SKM-1 (cell line): ENCODE measurements at regions not wholly inside any gene's neighbourhood (a gene's known extent, or its start where the extent isn't known, plus 50 kb on each side); places are given as distances from the start of the nearest gene placed in this dataset.

ENCODE experiments used
- DNase-seq: peaks from one replicate; lab custom pipeline; 2025; ENCODE audit not compliant: unreplicated experiment; lab: John Stamatoyannopoulos, UW

DNA sequence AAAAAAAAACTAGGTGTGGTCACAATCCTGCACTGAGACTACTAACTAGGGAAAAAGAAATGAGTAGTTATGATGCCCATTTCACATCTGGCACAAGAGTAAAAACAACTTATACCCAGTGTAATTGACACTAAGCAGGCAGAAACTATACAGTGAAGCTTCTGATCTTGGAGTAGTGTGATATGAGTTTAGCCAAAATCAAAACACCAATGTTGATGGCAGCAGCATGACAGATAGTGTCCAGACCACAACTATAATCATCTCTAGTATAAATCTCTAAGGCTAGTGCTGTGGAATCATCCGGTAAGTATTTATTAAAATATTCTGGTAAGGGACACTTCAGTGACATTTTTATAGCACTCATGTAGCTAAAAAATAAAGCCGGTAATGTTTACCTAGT lies 108.5 kb upstream of the EPHA6 start:
- DNase-seq: no peak

DNA sequence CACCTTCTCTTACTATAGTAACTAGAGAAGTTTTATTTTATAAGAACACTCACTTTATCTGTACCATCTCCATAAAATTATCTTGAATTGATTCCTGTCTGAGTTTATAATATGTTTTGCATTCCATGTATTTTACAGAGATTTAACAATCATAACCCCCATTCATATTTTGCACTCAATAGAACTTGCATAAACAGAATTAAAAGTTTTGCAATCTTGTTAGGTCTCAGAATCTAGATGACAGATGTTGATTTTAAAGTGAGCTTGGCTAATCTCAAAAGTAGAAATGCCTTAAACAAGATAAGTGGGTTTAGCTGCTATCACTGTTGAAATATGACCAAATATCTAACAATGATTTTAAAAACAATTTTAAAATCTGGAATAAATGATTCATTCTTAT lies 107.9 kb upstream of the EPHA6 start:
- no peak for DNase-seq

DNA sequence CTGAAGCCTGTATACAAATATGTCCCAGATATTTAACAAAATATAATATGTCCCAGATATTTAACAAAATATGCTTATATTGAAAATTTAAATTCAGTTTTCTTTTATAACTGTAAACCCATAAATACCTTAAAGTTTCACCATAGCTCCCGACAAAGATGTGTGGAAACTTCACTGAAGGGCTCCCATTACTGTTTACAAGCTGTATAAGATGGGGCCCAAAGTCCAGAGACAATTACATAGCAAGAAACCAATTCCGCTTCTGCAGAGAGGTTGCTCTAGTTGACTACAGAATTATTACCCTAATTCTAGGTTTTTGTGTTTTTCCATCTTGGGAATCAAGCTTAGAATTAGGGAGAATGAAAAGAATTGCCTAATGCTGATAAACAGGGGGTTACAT lies 102.6 kb upstream of the EPHA6 start:
- no peak for DNase-seq

DNA sequence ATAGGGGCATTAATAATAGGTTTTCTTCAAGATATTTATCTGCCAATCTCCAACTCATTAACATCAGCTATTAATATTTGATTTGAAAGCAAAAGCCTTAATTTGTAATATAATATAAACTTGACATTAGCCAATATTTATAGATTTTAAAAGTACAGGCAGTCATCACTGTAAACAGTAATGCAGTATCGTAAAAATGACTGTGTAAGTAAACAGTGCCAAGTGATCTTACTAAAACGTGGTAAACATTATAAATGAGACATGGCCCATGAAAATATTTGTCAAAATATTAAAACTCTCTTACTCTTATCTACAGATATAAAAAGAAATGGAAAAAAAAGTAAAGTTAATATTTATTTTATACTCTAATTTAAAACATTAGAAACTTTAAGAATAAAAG lies 101.6 kb upstream of the EPHA6 start:
- no peak for DNase-seq

DNA sequence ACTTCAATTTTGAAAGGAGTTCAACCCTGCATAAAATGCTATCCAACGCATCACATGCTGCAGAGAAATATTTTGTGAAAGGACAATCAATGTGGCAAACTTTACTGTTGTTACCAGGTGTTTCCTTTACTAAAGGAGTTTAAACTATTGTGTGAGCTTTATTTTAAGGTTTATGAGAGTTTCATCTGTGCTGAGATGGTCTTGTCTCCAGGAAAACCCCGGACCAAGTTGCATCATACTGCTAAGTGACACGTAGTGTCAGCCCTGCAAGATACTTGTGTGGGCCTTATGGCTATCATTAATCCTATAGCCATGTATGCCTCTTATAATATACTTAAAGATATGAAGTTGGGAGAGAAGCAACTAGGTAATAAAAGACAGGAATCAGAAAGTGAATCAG lies 94.5 kb upstream of the EPHA6 start:
- no peak for DNase-seq

DNA sequence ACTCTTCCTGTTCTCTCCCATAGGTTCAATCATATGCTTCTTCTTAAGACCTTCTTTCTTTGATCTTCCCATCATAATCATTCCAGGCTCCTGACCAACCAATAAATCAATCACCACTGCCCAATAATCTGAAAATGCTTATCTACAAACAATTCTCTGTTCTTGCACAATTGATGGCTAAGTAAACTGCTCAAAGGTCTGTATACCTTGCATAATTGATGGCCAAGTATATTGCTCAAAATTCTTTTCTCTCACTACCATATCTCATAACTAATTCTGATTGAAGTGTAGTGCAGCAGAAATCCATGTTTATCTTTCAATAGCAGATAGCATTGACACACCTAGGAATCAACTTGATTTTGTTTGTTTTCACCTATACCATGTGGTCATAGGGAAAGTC lies 83.4 kb upstream of the EPHA6 start:
- DNase-seq: no peak

DNA sequence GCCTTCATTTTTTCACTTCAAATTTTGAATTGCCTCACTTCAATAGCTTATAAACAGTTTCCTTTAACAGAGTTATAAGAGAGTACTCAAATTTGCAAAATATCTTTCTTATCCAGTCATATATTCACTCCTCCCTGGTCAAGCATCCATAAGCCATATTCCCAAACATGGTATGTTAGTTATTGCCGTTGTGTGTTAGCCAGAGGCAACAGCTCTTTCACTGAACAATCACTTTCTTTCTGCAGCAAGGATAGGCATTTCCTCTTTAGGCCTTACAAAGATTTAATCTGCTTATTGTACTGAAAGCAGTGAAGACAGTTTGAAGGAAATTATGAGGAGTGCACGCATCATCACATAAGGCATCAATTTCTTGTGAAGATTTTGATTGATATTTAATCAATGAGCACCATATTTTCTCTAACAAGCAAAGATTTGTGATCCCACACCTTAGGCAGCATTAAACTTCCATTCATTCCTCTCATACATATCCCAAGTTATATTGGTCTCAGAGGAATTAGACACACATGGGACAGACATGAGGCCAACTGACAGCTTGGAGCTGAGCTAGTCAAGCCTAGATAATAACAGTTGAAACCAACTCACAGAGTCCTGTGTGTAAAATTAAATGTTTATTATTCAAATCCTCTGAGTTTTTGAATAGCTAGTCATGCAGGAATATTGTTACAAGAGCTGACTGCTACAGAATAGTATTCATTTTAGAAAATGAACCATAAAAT lies 80.0 kb upstream of the EPHA6 start:
- no peak for DNase-seq

DNA sequence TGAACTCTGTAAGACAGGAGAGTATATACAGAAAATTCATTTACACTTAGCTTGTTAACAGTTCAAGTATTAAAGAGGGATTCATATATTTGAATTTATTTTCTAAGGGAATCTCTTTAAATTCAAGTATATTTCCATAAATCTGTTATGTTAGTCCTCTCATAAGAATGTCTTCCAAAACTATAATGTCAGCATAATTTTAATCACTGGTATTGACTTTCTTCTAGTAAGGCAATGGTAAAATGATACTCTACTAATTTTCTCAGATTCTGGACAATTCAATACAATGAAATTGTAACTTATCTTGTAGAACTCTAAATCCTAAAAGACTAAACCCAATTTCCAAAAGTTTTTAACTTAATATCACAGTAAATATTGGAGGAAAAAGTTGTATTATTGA lies 66.3 kb upstream of the EPHA6 start:
- no peak for DNase-seq

DNA sequence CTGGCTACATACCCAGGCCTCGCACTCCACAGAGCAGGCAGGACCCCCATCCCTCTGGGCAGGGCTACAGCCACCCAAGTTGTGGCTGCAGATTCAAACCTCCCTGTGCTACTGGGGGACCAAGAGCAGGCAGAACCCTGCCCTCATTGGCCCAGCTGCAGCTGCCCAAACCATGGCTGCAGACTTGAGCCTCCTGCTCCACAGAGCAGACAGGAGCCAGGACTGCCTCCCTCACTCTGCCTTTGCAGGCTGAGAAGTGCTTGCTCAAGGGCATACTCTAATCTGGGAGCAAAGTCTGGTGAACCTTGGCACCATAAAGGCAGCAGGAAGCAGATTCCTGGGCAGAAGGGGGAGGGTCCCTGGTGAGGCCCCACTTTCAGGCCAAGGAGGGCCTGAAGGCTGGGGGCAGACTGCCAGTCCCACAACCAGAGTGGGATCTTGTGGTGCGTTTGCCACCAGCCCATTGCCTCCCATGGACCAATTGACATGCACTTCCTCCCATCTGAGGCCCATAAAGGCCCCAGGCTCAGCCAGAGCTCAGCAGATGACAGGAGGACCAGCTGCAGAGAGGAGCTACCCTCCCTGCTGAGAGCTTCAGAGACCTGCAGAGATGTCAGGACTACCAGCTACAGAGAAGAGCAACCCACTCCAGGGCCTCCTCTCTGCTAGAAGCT lies 64.2 kb upstream of the EPHA6 start:
- DNase-seq: no peak

DNA sequence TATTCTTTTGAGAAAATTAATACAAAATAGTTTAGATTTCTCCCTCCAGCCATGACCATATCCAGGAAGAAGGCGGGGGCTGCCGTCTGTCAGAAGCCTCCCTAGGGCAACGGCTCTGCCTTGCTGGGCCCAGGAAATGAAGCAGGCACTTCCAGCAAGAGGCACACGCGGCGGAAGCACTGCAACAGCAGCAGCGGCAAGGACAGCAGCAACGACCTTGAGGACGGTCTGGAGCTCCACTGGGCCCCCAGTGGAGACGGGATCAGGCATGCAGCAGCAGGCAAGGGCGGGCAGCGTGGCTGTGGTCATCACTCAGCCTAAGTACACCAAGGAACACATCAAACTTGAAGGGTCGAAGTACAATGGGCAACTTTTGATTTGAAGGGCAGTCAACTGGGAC lies 61.3 kb upstream of the EPHA6 start:
- no peak for DNase-seq

DNA sequence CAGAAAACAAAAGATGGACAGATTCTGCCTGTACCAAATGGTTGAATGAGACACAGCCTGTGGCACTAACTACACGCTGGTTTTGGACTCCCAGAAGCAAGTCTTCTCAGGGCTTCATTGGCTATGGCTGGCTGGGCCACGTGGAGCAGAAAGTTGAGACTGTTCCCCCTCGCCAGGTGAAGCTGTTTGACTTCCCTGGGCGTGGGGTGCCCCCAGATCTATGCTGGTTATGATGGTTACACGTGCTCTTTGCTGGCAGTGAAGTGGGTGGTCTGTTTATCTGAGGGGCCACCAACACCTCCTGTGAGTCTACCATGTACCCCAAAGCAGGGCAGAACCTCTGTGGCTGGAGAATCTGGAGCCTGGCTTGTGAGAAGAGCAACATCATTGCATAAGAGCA lies 60.3 kb upstream of the EPHA6 start:
- DNase-seq: no peak

DNA sequence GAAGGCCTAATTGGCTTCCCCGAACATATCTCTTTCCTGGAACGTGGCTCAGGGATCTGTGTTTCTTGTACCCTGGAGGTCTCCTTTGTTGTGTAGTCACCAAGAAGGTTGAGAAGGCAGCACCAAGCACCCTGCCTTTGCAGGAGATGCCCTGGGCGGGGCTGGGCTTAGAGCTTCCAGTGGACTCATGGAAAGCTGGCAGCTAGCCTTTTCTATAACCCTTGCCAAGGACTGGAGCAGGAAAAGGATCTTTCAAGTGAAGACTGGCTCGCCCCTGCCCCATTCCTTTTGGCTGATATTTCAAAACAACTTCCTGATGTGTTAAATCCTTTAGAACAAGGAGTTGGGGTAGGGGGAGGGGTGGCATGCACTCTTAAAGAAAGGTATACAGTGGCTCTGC lies 58.9 kb upstream of the EPHA6 start:
- DNase-seq: no peak

DNA sequence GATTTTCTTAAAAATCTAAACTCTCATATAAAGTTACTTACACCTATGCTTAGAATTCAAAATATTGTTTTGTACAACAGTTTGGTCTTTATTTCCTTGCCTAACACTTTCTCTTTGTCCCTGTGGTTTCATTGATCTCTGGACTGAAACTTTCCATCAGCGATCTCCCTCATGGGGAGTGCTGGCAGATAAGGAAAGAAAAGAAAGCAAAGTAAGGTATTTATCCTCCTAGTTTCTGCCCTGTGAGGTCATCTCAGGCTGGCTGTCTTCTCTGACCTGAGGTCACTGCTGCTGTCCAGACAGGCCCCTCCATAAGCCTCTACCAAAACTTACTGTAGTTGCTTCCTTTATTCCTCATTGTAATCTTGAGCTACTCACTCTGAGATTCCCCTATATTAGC lies 57.9 kb upstream of the EPHA6 start:
- no peak for DNase-seq

DNA sequence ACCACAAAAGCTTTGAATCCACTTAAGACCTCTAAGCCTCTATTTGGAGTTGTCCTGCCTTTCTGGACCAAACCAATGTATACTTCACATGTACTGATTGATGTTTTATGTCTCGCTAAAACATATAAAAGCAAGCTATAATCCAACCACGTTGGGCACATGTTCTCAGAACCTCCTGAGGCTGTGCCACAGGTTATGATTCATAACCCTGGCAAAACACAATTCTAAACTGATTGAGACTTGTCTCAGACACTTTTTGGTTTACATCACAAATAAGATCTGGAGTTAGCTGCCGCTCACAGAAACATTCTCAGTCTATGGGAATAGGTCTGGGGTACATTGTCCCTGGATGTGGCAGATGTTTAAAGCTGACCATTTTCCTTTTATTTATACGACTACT lies 53.4 kb upstream of the EPHA6 start:
- no peak for DNase-seq
